Keratinocyte (primary cell): ENCODE measurements at regions not wholly inside any gene's neighbourhood (a gene's known extent, or its start where the extent isn't known, plus 50 kb on each side); places are given as distances from the start of the nearest gene placed in this dataset.

Experiments
- DNase-seq: peaks from one replicate; pipeline ENCODE4 v3.0.0-alpha.2; 2011; ENCODE audit warnings: low read depth, missing footprints, low spot score
- FAIRE-seq: peaks from 2 replicates; lab custom pipeline; 2011; peaks lifted over from hg19 to GRCh38; lab: Jason Lieb, UNC
- H2AFZ ChIP-seq: 2 replicates; pipeline ENCODE4 v1.6.0; 2012; ENCODE audit warnings: low read length, control low read depth, inconsistent platforms; ENCODE audit not compliant: control insufficient read depth
- H3K27ac ChIP-seq: 2 replicates; pipeline ENCODE4 v1.5.1; 2011; ENCODE audit warnings: low read length; ENCODE audit not compliant: control insufficient read depth, insufficient read depth
- H3K27me3 ChIP-seq: 3 replicates; pipeline ENCODE4 v1.6.0; 2011; ENCODE audit warnings: low read length; ENCODE audit not compliant: control insufficient read depth, insufficient read depth; ENCODE audit errors: extremely low read depth
- H3K36me3 ChIP-seq, 2 experiments: 2 replicates in 1 of 2; 3 replicates in 1 of 2; pipeline ENCODE4 v1.5.1; 2011; ENCODE audit warnings: low read length in 2 of 2, mild to moderate bottlenecking in 1 of 2; ENCODE audit not compliant: control insufficient read depth in 2 of 2, insufficient read depth in 2 of 2; ENCODE audit errors: extremely low read depth in 1 of 2
- H3K4me1 ChIP-seq: 3 replicates; pipeline ENCODE4 v1.5.1; 2011; ENCODE audit warnings: low read length; ENCODE audit not compliant: control insufficient read depth, insufficient read depth; ENCODE audit errors: extremely low read depth
- H3K4me2 ChIP-seq: 3 replicates; pipeline ENCODE4 v1.6.0; 2011; ENCODE audit warnings: low read depth, low read length; ENCODE audit not compliant: control insufficient read depth, insufficient read depth; ENCODE audit errors: extremely low read depth
- H3K4me3 ChIP-seq, 3 experiments: fragments of 200-600 bp in 1 of 3; sonication (generic) in 1 of 3; 2 replicates in 2 of 3; 3 replicates in 1 of 3; pipeline ENCODE4 v1.5.1; 2011 to 2016; ENCODE audit warnings: low read length in 3 of 3, mild to moderate bottlenecking in 3 of 3, control low read depth in 2 of 3, inconsistent platforms in 1 of 3, low read depth in 1 of 3, mixed read lengths in 1 of 3, mixed run types in 1 of 3, moderate library complexity in 1 of 3; ENCODE audit not compliant: control insufficient read depth in 2 of 3, insufficient read depth in 2 of 3; ENCODE audit errors: extremely low read depth in 1 of 3
- H3K79me2 ChIP-seq: 2 replicates; pipeline ENCODE4 v1.6.0; 2012; ENCODE audit warnings: low read length; ENCODE audit not compliant: control insufficient read depth, insufficient read depth
- H3K9ac ChIP-seq: 3 replicates; pipeline ENCODE4 v1.6.0; 2011; ENCODE audit warnings: low read length; ENCODE audit not compliant: control insufficient read depth, insufficient read depth; ENCODE audit errors: extremely low read depth
- H3K9me1 ChIP-seq: 3 replicates; pipeline ENCODE4 v1.6.0; 2011; ENCODE audit warnings: low read length; ENCODE audit not compliant: control insufficient read depth, insufficient read depth; ENCODE audit errors: extremely low read depth
- H3K9me3 ChIP-seq: 2 replicates; pipeline ENCODE4 v1.5.1; 2012; ENCODE audit warnings: low read depth, low read length; ENCODE audit not compliant: control insufficient read depth
- H4K20me1 ChIP-seq: 3 replicates; pipeline ENCODE4 v1.6.0; 2011; ENCODE audit warnings: low read length; ENCODE audit not compliant: control insufficient read depth, insufficient read depth; ENCODE audit errors: extremely low read depth
- EZH2 ChIP-seq: IDR thresholded peaks from one replicate; pipeline ENCODE4 v1.6.1; 2012; ENCODE audit warnings: inconsistent platforms, mild to moderate bottlenecking, low read length, moderate library complexity
- dilution Hi-C: fragments of 300-500 bp; cut with MboI; formaldehyde crosslinking; loops from one replicate; pipeline ENCODE4 v1.7.0; 2020; ENCODE audit warnings: low sequenced_read_pairs; ENCODE audit not compliant: extremely low pct_ligation_motif_present
- TF ChIP-seq, protein P1 (sequence below), 3 experiments: IDR thresholded peaks in 1 of 3; conservative IDR thresholded peaks in 1 of 3; optimal IDR thresholded peaks in 1 of 3; 2 replicates in 2 of 3; 3 replicates in 1 of 3; pipeline versions ENCODE3 to v1.5.1; 2011; ENCODE audit warnings: low read length in 3 of 3, mild to moderate bottlenecking in 3 of 3, moderate library complexity in 2 of 3, control low read depth in 1 of 3, inconsistent platforms in 1 of 3; ENCODE audit not compliant: insufficient read depth in 2 of 3; ENCODE audit errors: extremely low read depth in 1 of 3

DNA sequence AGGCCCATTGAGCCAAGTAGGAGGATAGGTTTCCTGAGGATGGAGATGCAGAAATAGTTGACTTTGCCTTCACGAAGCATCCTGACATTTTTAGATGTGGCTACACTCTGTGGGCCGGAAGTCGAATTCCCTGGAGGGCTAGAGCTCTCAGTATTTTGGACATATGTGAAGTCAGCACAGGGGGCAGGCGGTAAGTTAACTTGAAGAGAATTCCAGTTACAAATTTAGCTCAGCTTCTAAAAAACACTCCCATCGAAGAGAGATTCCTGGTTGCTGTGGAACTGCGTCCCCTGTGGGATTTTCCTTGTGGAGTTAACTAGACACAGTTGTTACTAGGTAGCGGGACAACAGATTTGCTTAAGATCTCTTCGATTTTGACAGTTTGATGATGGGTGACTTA lies 161.9 kb upstream of the RGMA start:
- FAIRE-seq (no peak), DNase-seq (no peak)
- Histone ChIP-seq H3K79me2 (no peaks in the 10 kb centered on the region), H3K4me1 (no peaks in the 10 kb centered on the region), H3K27ac (no peak overlapping the region), H4K20me1 (no peaks in the 10 kb centered on the region), H3K9ac (no peak overlapping the region), H3K4me3 (no peak overlapping the region), H3K36me3 (no peaks in the 10 kb centered on the region), H3K4me2 (no peak overlapping the region), H3K9me1 (no peaks in the 10 kb centered on the region), H2AFZ (no peak overlapping the region), H3K9me3 (no peaks in the 10 kb centered on the region), H3K27me3 (no peaks in the 10 kb centered on the region)
- dilution Hi-C loops, result no loop called here
- TF ChIP-seq EZH2, result no peak
- TF ChIP-seq, protein P1, sequence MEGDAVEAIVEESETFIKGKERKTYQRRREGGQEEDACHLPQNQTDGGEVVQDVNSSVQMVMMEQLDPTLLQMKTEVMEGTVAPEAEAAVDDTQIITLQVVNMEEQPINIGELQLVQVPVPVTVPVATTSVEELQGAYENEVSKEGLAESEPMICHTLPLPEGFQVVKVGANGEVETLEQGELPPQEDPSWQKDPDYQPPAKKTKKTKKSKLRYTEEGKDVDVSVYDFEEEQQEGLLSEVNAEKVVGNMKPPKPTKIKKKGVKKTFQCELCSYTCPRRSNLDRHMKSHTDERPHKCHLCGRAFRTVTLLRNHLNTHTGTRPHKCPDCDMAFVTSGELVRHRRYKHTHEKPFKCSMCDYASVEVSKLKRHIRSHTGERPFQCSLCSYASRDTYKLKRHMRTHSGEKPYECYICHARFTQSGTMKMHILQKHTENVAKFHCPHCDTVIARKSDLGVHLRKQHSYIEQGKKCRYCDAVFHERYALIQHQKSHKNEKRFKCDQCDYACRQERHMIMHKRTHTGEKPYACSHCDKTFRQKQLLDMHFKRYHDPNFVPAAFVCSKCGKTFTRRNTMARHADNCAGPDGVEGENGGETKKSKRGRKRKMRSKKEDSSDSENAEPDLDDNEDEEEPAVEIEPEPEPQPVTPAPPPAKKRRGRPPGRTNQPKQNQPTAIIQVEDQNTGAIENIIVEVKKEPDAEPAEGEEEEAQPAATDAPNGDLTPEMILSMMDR (optimal IDR thresholded peaks at IDR 0.05 in 1 of 3, IDR thresholded peaks at IDR 0.05 in 1 of 3, conservative IDR thresholded peaks at IDR 0.05 in 1 of 3; ENCODE audit: extremely low read depth in 1 of 3, insufficient read depth in 2 of 3, low read length in 3 of 3), result no peak

DNA sequence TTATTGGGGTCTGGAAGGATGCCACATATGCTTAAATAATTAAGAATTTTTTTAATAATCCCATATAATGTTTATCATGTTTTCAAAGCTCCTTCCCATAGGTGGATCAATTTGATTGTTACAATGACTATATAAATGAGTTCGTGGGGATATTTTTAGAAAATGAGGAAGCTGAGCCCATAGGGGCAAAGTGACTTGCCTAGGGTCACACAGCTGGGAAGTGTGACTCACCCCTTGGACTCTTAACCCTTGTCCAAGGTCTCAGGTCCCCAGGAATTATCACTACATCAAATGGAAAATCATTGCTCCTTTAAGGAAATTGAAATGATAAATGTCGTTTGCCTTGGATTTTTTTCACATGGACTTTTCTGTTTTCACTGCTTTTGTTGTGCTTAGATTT lies 161.2 kb upstream of the RGMA start:
- H4K20me1 ChIP-seq, result no peaks in the 10 kb centered on the region
- no peaks in the 10 kb centered on the region for H3K36me3 ChIP-seq
- DNase-seq (no peak), FAIRE-seq (no peak)
- H3K27ac ChIP-seq, result no peak overlapping the region
- H3K4me2 ChIP-seq, result no peak overlapping the region
- H3K27me3 ChIP-seq, result no peaks in the 10 kb centered on the region
- H3K9me1 ChIP-seq, result no peaks in the 10 kb centered on the region
- H3K79me2 ChIP-seq, result no peaks in the 10 kb centered on the region
- dilution Hi-C loops, result no loop called here
- H2AFZ ChIP-seq, result no peak overlapping the region
- no peak overlapping the region for H3K4me3 ChIP-seq
- no peaks in the 10 kb centered on the region for H3K9me3 ChIP-seq
- TF ChIP-seq, protein P1 (optimal IDR thresholded peaks at IDR 0.05 in 1 of 3, IDR thresholded peaks at IDR 0.05 in 1 of 3, conservative IDR thresholded peaks at IDR 0.05 in 1 of 3; ENCODE audit: extremely low read depth in 1 of 3, insufficient read depth in 2 of 3, low read length in 3 of 3), result no peak
- TF ChIP-seq EZH2, result no peak
- H3K9ac ChIP-seq, result no peak overlapping the region
- no peaks in the 10 kb centered on the region for H3K4me1 ChIP-seq
